Neural crest cell (in vitro differentiated cells): ENCODE measurements at regions not wholly inside any gene's neighbourhood (a gene's known extent, or its start where the extent isn't known, plus 50 kb on each side); places are given as distances from the start of the nearest gene placed in this dataset.
A peak's percentile ranks its signal among the peaks of the same experiment; 100 is the strongest.

Experiments
- DNase-seq: peaks from one replicate; pipeline ENCODE4 v3.0.0; 2021; ENCODE audit warnings: low read depth, mixed read lengths, low spot score
- H3K27ac Mint-ChIP-seq: one replicate; pipeline ENCODE4 v1.8.0; 2021; ENCODE audit warnings: mild to moderate bottlenecking, mixed read lengths; ENCODE audit not compliant: unreplicated experiment
- H3K27me3 Mint-ChIP-seq: 2 replicates; pipeline ENCODE4 v1.8.0; 2021; ENCODE audit warnings: low read depth, mild to moderate bottlenecking, mixed read lengths
- H3K36me3 Mint-ChIP-seq: 2 replicates; pipeline ENCODE4 v1.8.0; 2021; ENCODE audit warnings: low read depth, mild to moderate bottlenecking, mixed read lengths
- H3K4me1 Mint-ChIP-seq: 2 replicates; pipeline ENCODE4 v1.8.0; 2021; ENCODE audit warnings: mixed read lengths
- H3K4me3 Mint-ChIP-seq: one replicate; pipeline ENCODE4 v1.8.0; 2021; ENCODE audit warnings: mild to moderate bottlenecking, mixed read lengths
- H3K9me3 Mint-ChIP-seq: 2 replicates; pipeline ENCODE4 v1.8.0; 2021; ENCODE audit warnings: mixed read lengths
- CTCF ChIP-seq: fragments of 200-600 bp; sonication (generic); conservative IDR thresholded peaks from 2 replicates; pipeline ENCODE4 v1.5.0; 2021; ENCODE audit warnings: antibody characterized with exemption, mild to moderate bottlenecking

DNA sequence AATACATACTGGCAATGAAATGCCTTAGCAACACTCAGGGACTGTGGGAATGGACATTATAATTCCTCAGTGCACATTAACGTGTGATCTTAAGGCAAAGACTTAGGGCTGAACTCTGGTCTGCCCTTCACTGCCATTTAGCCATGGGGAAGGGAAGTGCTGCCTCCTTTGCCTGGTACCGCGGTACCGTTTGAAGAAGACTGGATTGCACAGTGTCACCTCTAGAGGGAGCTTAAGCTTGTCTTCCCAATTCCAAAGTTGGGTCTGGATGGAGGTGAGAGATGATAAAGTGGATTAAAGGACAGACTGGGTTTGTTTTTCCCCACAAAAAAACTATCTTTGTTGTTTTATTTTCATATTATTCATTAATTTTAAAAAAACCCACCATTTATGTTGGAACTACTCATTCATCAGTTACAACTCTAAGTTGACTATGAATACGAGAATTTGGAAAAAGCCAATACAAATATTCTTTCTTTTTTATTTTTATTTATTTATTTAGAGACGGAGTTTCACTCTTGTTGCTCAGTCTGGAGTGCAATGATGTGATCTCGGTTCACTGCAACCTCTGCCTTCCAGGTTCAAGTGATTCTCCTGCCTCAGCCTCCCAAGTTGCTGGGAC lies 60.0 kb upstream of the SYN2 start:
- peak; percentile 76 for TF ChIP-seq CTCF
- DNase-seq = no peak
- Mint-ChIP-seq H3K4me3 (no peak overlapping the region), H3K27me3 (peaks cover 3% of the 10 kb centered on the region), H3K4me1 (no peaks in the 10 kb centered on the region), H3K27ac (no peak overlapping the region), H3K9me3 (peaks cover 4% of the 10 kb centered on the region), H3K36me3 (no peaks in the 10 kb centered on the region)

DNA sequence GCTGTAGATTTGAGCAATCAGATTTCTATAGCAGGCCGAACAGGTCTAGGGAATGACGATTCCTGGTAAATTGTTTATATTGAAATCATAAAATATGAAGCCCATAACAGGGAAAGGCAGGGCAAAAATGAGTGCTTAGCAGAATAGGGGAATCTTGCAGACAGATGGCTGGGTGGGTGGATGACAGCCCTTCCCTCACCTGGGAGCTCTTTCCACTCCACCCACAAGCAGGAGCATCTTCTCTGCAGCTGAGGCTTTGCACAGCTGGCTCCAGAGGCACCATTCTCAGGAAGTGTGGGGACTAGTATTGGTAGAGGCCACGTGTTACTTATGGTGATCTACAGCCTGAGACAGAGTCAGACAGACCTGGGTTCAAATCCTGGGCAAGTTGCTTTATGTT lies 55.9 kb upstream of the SYN2 start:
- H3K4me1 Mint-ChIP-seq = no peaks in the 10 kb centered on the region
- DNase-seq = no peak
- H3K4me3 Mint-ChIP-seq = no peak overlapping the region
- H3K27ac Mint-ChIP-seq = no peak overlapping the region
- H3K9me3 Mint-ChIP-seq = peaks cover 9% of the 10 kb centered on the region
- no peaks in the 10 kb centered on the region for H3K36me3 Mint-ChIP-seq
- no peak for TF ChIP-seq CTCF
- peaks cover 2% of the 10 kb centered on the region for H3K27me3 Mint-ChIP-seq

DNA sequence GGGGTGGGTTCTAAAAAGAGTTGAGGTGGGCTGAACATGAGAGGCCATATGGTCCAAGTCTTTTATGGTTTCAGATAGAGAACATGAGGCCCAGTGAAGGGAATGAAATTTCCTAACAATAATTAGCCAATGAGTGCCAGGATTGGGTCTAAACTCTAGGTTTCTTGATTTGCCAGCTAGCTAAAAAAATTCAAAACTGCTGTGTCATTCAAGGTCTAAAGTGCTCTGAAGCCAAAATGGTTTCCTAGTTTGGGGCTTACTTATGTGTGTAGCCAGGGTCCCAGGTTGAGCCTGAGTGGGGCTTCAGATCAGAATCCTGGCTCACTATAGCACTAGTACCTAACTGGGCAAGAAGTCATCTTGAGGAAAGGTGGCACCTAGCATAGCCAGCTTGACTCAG lies 55.3 kb upstream of the SYN2 start:
- no peak overlapping the region for H3K27ac Mint-ChIP-seq
- DNase-seq = no peak
- no peak overlapping the region for H3K4me3 Mint-ChIP-seq

DNA sequence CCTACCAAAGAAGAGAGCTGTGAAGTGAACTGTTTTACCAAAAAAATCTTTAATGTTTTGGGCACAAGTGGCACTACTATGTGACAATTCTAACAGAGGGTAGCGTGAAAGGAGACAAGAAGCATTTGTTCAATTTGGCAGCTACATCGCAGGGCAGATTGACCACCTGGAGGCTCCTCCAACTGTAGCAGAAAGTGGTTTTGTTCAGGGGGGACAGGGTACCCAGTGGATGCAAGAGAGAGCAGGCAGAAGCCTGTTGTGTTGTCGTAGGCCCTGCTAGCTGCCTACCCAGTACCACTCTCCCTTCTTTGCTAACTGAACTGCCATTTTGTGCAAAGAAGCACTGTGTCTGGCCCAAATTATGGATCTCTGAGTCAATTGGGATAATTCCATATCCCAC lies 54.8 kb upstream of the SYN2 start:
- Mint-ChIP-seq H3K9me3 (peaks cover 5% of the 10 kb centered on the region), H3K4me1 (no peaks in the 10 kb centered on the region), H3K27me3 (peaks cover 2% of the 10 kb centered on the region), H3K4me3 (no peak overlapping the region), H3K27ac (no peak overlapping the region), H3K36me3 (no peaks in the 10 kb centered on the region)
- DNase-seq = no peak
- TF ChIP-seq CTCF = no peak

More for the DNA sequence above, 55.3 kb upstream of the SYN2 start:
- H3K36me3 Mint-ChIP-seq = no peaks in the 10 kb centered on the region
- TF ChIP-seq CTCF = no peak
- H3K4me1 Mint-ChIP-seq = no peaks in the 10 kb centered on the region
- H3K9me3 Mint-ChIP-seq = peaks cover 7% of the 10 kb centered on the region
- H3K27me3 Mint-ChIP-seq = peaks cover 2% of the 10 kb centered on the region

DNA sequence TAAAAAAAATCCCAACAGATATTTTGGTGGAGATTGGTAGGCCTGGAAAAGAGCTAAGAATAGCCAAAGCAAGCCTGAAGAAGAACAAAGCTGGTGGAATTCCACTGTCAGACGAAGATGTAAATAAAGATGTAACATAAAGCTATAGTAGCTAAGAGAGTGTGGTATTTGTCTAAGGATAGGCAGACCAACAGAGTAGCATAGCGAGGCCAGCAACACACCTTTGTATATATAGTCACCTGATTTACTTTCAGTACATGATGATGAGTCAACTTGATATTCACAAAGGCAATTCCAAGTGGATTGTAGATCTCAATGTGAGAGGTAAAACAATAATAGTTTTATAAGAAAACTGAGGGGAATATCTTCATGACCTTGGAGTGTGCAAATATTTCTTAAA lies 53.6 kb upstream of the SYN2 start:
- Mint-ChIP-seq H3K4me3 (no peak overlapping the region), H3K4me1 (no peaks in the 10 kb centered on the region), H3K9me3 (peaks cover 5% of the 10 kb centered on the region), H3K27ac (no peak overlapping the region), H3K36me3 (no peaks in the 10 kb centered on the region), H3K27me3 (peaks cover 2% of the 10 kb centered on the region)
- DNase-seq = no peak
- no peak for TF ChIP-seq CTCF
